GM12878 (cell line): ENCODE measurements at regions not wholly inside any gene's neighbourhood (a gene's known extent, or its start where the extent isn't known, plus 50 kb on each side); places are given as distances from the start of the nearest gene placed in this dataset.

Source experiments
- ATAC-seq: fragments of 200-7000 bp; cut with Tn5 transposase; 3 replicates; pipeline ENCODE4 v1.9.1; 2020; ENCODE audit warnings: mild to moderate bottlenecking, moderate library complexity
- BruUV-seq: library from RNA; stranded (reverse); fragments of 400-500 nt; replicated peaks from 2 replicates; lab custom pipeline; 2021; lab: Mats Ljungman, UMichigan
- CTCF ChIA-PET: fragments of 300-600 bp; sonication (Branson Sonifier 250); formaldehyde crosslinking; extraction: SDS; loops from one replicate; lab custom pipeline; 2021; ENCODE audit warnings: inconsistent platforms; lab: Yijun Ruan, JAX
- POLR2A ChIA-PET: fragments of 350-600 bp; formaldehyde crosslinking; extraction: SDS; loops from one replicate; lab custom pipeline; 2021; ENCODE audit warnings: inconsistent platforms; lab: Charles Lee
- RAD21 ChIA-PET: fragments of 300-600 bp; sonication (Branson Sonifier 250); formaldehyde crosslinking; loops from one replicate; lab custom pipeline; 2023; ENCODE audit warnings: antibody characterized with exemption; ENCODE audit not compliant: unreplicated experiment; lab: Charles Lee
- SMC1A ChIA-PET: fragments of 300-600 bp; sonication (Branson Sonifier 250); formaldehyde crosslinking; loops from one replicate; lab custom pipeline; 2023; ENCODE audit not compliant: unreplicated experiment, uncharacterized antibody; lab: Charles Lee
- DNase-seq: peaks from one replicate; pipeline ENCODE4 v3.0.0-alpha.2; 2011; ENCODE audit warnings: low read depth, low spot score
- FAIRE-seq: peaks from 3 replicates; lab custom pipeline; 2011; peaks lifted over from hg19 to GRCh38; lab: Jason Lieb, UNC
- H2AFZ ChIP-seq: 2 replicates; pipeline ENCODE4 v1.6.0; 2011; ENCODE audit warnings: low read depth, low read length, control low read depth; ENCODE audit not compliant: control insufficient read depth
- H3K27ac ChIP-seq: 2 replicates; pipeline ENCODE4 v1.5.1; 2011; ENCODE audit warnings: control low read depth; ENCODE audit not compliant: control insufficient read depth, insufficient read depth
- H3K27me3 ChIP-seq, 2 experiments: replicated peaks in 1 of 2; 2 replicates each; pipeline versions ENCODE4 v1.6.0 to v1.6.1; 2011; ENCODE audit warnings: low read length in 1 of 2; ENCODE audit not compliant: control insufficient read depth in 2 of 2, insufficient read depth in 2 of 2
- H3K36me3 ChIP-seq, 2 experiments: 2 replicates each; pipeline ENCODE4 v1.5.1; 2011; ENCODE audit warnings: low read length in 1 of 2; ENCODE audit not compliant: control insufficient read depth in 2 of 2, insufficient read depth in 2 of 2
- H3K4me1 ChIP-seq: 2 replicates; pipeline ENCODE4 v1.6.1; 2011; ENCODE audit warnings: mild to moderate bottlenecking, low read length, moderate library complexity, mixed read lengths; ENCODE audit not compliant: control insufficient read depth, insufficient read depth
- H3K4me2 ChIP-seq: 2 replicates; pipeline ENCODE4 v1.6.0; 2011; ENCODE audit warnings: control low read depth; ENCODE audit not compliant: control insufficient read depth, insufficient read depth
- H3K4me3 ChIP-seq: fragments of 200-600 bp; sonication (generic); 2 replicates; pipeline ENCODE4 v1.5.1; 2016
- H3K79me2 ChIP-seq: 2 replicates; pipeline ENCODE4 v1.6.0; 2011; ENCODE audit warnings: low read length; ENCODE audit not compliant: control insufficient read depth, insufficient read depth
- H3K9ac ChIP-seq: 2 replicates; pipeline ENCODE4 v1.8.0; 2011; ENCODE audit warnings: low read length, control low read depth, mixed read lengths; ENCODE audit not compliant: control insufficient read depth, insufficient read depth
- H3K9me3 ChIP-seq: replicated peaks from 3 replicates; pipeline ENCODE4 v1.5.1; 2011; ENCODE audit warnings: mild to moderate bottlenecking, low read length; ENCODE audit not compliant: control insufficient read depth, insufficient read depth
- H4K20me1 ChIP-seq: 2 replicates; pipeline ENCODE4 v1.6.0; 2011; ENCODE audit not compliant: control insufficient read depth, insufficient read depth
- ATF3 ChIP-seq: IDR thresholded peaks from 2 replicates; pipeline ENCODE4 v1.6.1; 2011; ENCODE audit warnings: low read depth, mild to moderate bottlenecking, low read length, moderate library complexity, borderline replicate concordance; ENCODE audit errors: extremely low read depth
- CHD4 ChIP-seq: fragments of 200-600 bp; sonication (generic); IDR thresholded peaks from 2 replicates; pipeline ENCODE4 v1.6.1; 2016; ENCODE audit warnings: mild to moderate bottlenecking
- E2F8 ChIP-seq: fragments of 450-650 bp; IDR thresholded peaks from 2 replicates; pipeline ENCODE4 v1.6.1; 2018; ENCODE audit warnings: mild to moderate bottlenecking, low read depth, moderate library complexity; ENCODE audit not compliant: partially characterized antibody
- EED ChIP-seq: sonication (generic); IDR thresholded peaks from 2 replicates; pipeline ENCODE4 v1.6.1; 2016; ENCODE audit warnings: antibody characterized with exemption, low read depth
- EP300 ChIP-seq, 2 experiments: fragments of 150-350 bp in 1 of 2; IDR thresholded peaks; 2 replicates each; pipeline ENCODE4 v1.6.1; 2011 to 2012; ENCODE audit warnings: low read depth in 2 of 2, low read length in 2 of 2, borderline replicate concordance in 1 of 2, improper control_type of control experiment in 1 of 2, inconsistent platforms in 1 of 2; ENCODE audit not compliant: control insufficient read depth in 1 of 2
- NR2C2 ChIP-seq: IDR thresholded peaks from 2 replicates; pipeline ENCODE4 v1.6.1; 2011; ENCODE audit warnings: borderline replicate concordance, low read depth; ENCODE audit not compliant: control insufficient read depth, insufficient read length
- POLR2AphosphoS5 ChIP-seq: IDR thresholded peaks from 2 replicates; pipeline ENCODE4 v1.6.1; 2011; ENCODE audit warnings: mild to moderate bottlenecking, low read length, inconsistent platforms
- POU2F2 ChIP-seq: IDR thresholded peaks from 3 replicates; pipeline ENCODE4 v1.6.1; 2011; ENCODE audit warnings: low read depth, mild to moderate bottlenecking, low read length, borderline replicate concordance
- SMAD5 ChIP-seq: IDR thresholded peaks from 2 replicates; pipeline ENCODE4 v1.6.1; 2016; ENCODE audit warnings: antibody characterized with exemption, low read depth
- SMARCA5 ChIP-seq: fragments of 450-650 bp; IDR thresholded peaks from 2 replicates; pipeline ENCODE4 v1.6.1; 2017; ENCODE audit warnings: mild to moderate bottlenecking
- STAT1 ChIP-seq: fragments of 450-650 bp; conservative IDR thresholded peaks from 2 replicates; pipeline ENCODE4 v1.6.1; 2014; ENCODE audit warnings: antibody characterized with exemption, mild to moderate bottlenecking
- TAF1 ChIP-seq: IDR thresholded peaks from 2 replicates; pipeline ENCODE4 v1.6.1; 2011; ENCODE audit warnings: mild to moderate bottlenecking, low read depth, low read length, borderline replicate concordance
- TCF12 ChIP-seq: IDR thresholded peaks from 2 replicates; pipeline ENCODE4 v1.6.1; 2011; ENCODE audit warnings: low read depth, mild to moderate bottlenecking, low read length
- USF2 ChIP-seq: IDR thresholded peaks from 2 replicates; pipeline ENCODE4 v1.6.1; 2011; ENCODE audit warnings: low read depth, low read length, improper control_type of control experiment, borderline replicate concordance
- ZNF207 ChIP-seq: fragments of 450-650 bp; IDR thresholded peaks from 2 replicates; pipeline ENCODE4 v1.6.1; 2014; ENCODE audit warnings: antibody characterized with exemption, mild to moderate bottlenecking, borderline replicate concordance
- ZNF274 ChIP-seq: IDR thresholded peaks from one replicate; pipeline ENCODE4 v1.8.0; 2011; ENCODE audit not compliant: insufficient read length, insufficient read depth
- WGBS: methylation state at CpG from one replicate; pipeline ENCODE4 v1.1.6; 2016; ENCODE audit warnings: low lambda C conversion rate; ENCODE audit not compliant: insufficient replicate concordance, insufficient coverage; ENCODE audit errors: missing lambda C conversion rate; 5-methylcytosine and 5-hydroxymethylcytosine counted together
- in situ Hi-C: fragments of 300-500 bp; cut with MboI; formaldehyde crosslinking; loops from 9 replicates; pipeline ENCODE4 v1.14.3; 2018; ENCODE audit warnings: mixed read lengths
- intact Hi-C: fragments of 100-400 bp; cut with micrococcal nuclease; formaldehyde crosslinking; loops from one replicate; pipeline ENCODE4 v1.14.2; 2022; ENCODE audit not compliant: unreplicated experiment
- TF ChIP-seq, protein P1 (sequence below): IDR thresholded peaks from 2 replicates; pipeline ENCODE4 v1.6.1; 2011; ENCODE audit warnings: borderline replicate concordance, low read depth, mild to moderate bottlenecking, moderate library complexity, low read length; ENCODE audit not compliant: insufficient read depth, poor library complexity, severe bottlenecking
- TF ChIP-seq, protein P2 (sequence below): fragments of 450-650 bp; IDR thresholded peaks from 2 replicates; pipeline ENCODE4 v1.6.1; 2017; ENCODE audit warnings: borderline replicate concordance

DNA sequence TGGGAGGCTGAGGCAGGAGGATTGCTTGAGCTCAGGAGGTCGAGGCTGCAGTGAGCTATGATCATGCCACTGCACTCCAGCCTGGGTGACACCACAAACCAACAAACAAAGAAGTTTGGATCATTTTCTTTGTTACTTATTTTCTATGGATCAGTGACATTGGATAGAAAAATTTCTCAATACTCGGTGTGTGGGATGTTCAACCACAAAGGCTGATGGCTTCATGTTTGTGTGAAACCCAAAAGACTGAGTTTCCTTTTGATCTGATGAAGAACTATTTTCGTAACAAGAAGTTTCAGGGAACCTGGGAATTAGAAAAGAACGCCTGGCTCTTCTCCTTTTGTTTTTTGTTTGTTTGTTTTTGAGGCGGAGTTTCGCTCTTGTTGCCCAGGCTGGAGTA lies 104.0 kb downstream of the HOXA1 start:
- no peak overlapping the region for H3K4me2 ChIP-seq
- intact Hi-C loops (no loop called here), in situ Hi-C loops (no loop called here)
- WGBS: 54% methylated on average over 6 of the region's 6 CpGs
- ChIA-PET RAD21 (no interaction called here), POLR2A (no interaction called here), CTCF (no interaction called here), SMC1A (interaction anchor here (1.1 kb wide), 1 partner anchor 15 kb away, joined by 3 read pairs; no protein-coding TSS in a partner anchor)
- H4K20me1 ChIP-seq: no peaks in the 10 kb centered on the region
- no peaks in the 10 kb centered on the region for H3K4me1 ChIP-seq
- no peak overlapping the region for H2AFZ ChIP-seq
- H3K9me3 ChIP-seq: no peaks in the 10 kb centered on the region
- no peak for DNase-seq
- no peak for ATAC-seq
- no peaks in the 10 kb centered on the region for H3K36me3 ChIP-seq
- no TSS peak for BruUV-seq
- no peak overlapping the region for H3K4me3 ChIP-seq
- no peak overlapping the region for H3K9ac ChIP-seq
- no peaks in the 10 kb centered on the region for H3K79me2 ChIP-seq
- H3K27me3 ChIP-seq: no peaks in the 10 kb centered on the region
- H3K27ac ChIP-seq: no peak overlapping the region
- no peak for FAIRE-seq
- TF ChIP-seq SMAD5 (no peak), EP300 (IDR thresholded peaks at IDR 0.05; ENCODE audit: borderline replicate concordance in 1 of 2, control insufficient read depth in 1 of 2, low read depth in 2 of 2, low read length in 2 of 2) (no peak), SMARCA5 (no peak), ZNF207 (no peak), CHD4 (no peak), TCF12 (no peak), POU2F2 (no peak), E2F8 (no peak), ATF3 (no peak), ZNF274 (no peak), POLR2AphosphoS5 (no peak), EED (no peak), NR2C2 (no peak), USF2 (no peak), STAT1 (no peak), TAF1 (no peak)
- TF ChIP-seq, protein P1, sequence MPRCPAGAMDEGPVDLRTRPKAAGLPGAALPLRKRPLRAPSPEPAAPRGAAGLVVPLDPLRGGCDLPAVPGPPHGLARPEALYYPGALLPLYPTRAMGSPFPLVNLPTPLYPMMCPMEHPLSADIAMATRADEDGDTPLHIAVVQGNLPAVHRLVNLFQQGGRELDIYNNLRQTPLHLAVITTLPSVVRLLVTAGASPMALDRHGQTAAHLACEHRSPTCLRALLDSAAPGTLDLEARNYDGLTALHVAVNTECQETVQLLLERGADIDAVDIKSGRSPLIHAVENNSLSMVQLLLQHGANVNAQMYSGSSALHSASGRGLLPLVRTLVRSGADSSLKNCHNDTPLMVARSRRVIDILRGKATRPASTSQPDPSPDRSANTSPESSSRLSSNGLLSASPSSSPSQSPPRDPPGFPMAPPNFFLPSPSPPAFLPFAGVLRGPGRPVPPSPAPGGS: no peak
- TF ChIP-seq, protein P2, sequence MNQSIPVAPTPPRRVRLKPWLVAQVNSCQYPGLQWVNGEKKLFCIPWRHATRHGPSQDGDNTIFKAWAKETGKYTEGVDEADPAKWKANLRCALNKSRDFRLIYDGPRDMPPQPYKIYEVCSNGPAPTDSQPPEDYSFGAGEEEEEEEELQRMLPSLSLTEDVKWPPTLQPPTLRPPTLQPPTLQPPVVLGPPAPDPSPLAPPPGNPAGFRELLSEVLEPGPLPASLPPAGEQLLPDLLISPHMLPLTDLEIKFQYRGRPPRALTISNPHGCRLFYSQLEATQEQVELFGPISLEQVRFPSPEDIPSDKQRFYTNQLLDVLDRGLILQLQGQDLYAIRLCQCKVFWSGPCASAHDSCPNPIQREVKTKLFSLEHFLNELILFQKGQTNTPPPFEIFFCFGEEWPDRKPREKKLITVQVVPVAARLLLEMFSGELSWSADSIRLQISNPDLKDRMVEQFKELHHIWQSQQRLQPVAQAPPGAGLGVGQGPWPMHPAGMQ: no peak
